Neural cell (in vitro differentiated cells): ENCODE measurements at regions not wholly inside any gene's neighbourhood (a gene's known extent, or its start where the extent isn't known, plus 50 kb on each side); places are given as distances from the start of the nearest gene placed in this dataset.

Experiments used
- H2AFZ ChIP-seq: fragments of 200-600, 300-800 bp; sonication (generic), shearing (Covaris generic); 2 replicates; pipeline ENCODE4 v1.6.0; 2014; ENCODE audit warnings: low read depth, mild to moderate bottlenecking, antibody characterized with exemption, low read length, moderate library complexity
- H3F3A ChIP-seq: fragments of 200-600 bp; shearing (Covaris generic); 2 replicates; pipeline ENCODE4 v1.6.1; 2016; ENCODE audit warnings: mild to moderate bottlenecking, moderate library complexity, mixed read lengths, antibody characterized with exemption, low read length; ENCODE audit not compliant: insufficient read depth, poor library complexity, severe bottlenecking
- H3K27ac ChIP-seq: fragments of 200-600, 300-800 bp; sonication (generic), shearing (Covaris generic); 2 replicates; pipeline ENCODE4 v1.5.1; 2014; ENCODE audit warnings: mild to moderate bottlenecking, low read length, moderate library complexity
- H3K27me3 ChIP-seq: fragments of 300-800, 200-600 bp; sonication (generic), shearing (Covaris generic); 2 replicates; pipeline ENCODE4 v1.6.0; 2014; ENCODE audit warnings: mild to moderate bottlenecking, low read depth, low read length, moderate library complexity; ENCODE audit not compliant: insufficient read depth
- H3K36me3 ChIP-seq: fragments of 300-800, 200-600 bp; sonication (generic), shearing (Covaris generic); 2 replicates; pipeline ENCODE4 v1.5.1; 2014; ENCODE audit warnings: mild to moderate bottlenecking, antibody characterized with exemption, low read length, moderate library complexity; ENCODE audit not compliant: insufficient read depth
- H3K4me2 ChIP-seq: fragments of 300-800, 200-600 bp; sonication (generic), shearing (Covaris generic); 2 replicates; pipeline ENCODE4 v1.6.0; 2014; ENCODE audit warnings: mild to moderate bottlenecking, low read length
- H3K4me3 ChIP-seq: fragments of 300-800, 200-600 bp; sonication (generic), shearing (Covaris generic); 2 replicates; pipeline ENCODE4 v1.5.1; 2014; ENCODE audit warnings: mild to moderate bottlenecking, low read length, moderate library complexity
- H3K79me2 ChIP-seq: fragments of 200-600 bp; shearing (Covaris generic); replicated peaks from 2 replicates; pipeline ENCODE4 v1.6.0; 2014; ENCODE audit warnings: mild to moderate bottlenecking, low read length, moderate library complexity; ENCODE audit not compliant: insufficient read depth
- H3K9ac ChIP-seq: fragments of 300-800, 200-600 bp; sonication (generic), shearing (Covaris generic); 2 replicates; pipeline ENCODE4 v1.6.1; 2016; ENCODE audit warnings: mild to moderate bottlenecking, low read length, mixed read lengths
- H3K9me2 ChIP-seq: fragments of 200-600 bp; shearing (Covaris generic); 2 replicates; pipeline ENCODE4 v1.6.1; 2016; ENCODE audit warnings: mild to moderate bottlenecking, low read length, mixed read lengths; ENCODE audit not compliant: insufficient read depth
- H3K9me3 ChIP-seq: fragments of 200-600, 300-800 bp; sonication (generic), shearing (Covaris generic); 2 replicates; pipeline ENCODE4 v1.6.1; 2016; ENCODE audit warnings: mild to moderate bottlenecking, mixed run types, low read length, moderate library complexity, mixed read lengths
- H4K20me1 ChIP-seq: fragments of 200-600 bp; shearing (Covaris generic); 2 replicates; pipeline ENCODE4 v1.6.1; 2016; ENCODE audit warnings: mild to moderate bottlenecking, mixed run types; ENCODE audit not compliant: insufficient read depth
- EP300 ChIP-seq: fragments of 450-650 bp; conservative IDR thresholded peaks from 2 replicates; pipeline ENCODE4 v1.6.1; 2014; ENCODE audit warnings: antibody characterized with exemption, mild to moderate bottlenecking, moderate library complexity; ENCODE audit not compliant: poor library complexity, severe bottlenecking
- EZH2 ChIP-seq: fragments of 200-600, 300-800 bp; shearing (Covaris generic), sonication (generic); IDR thresholded peaks from 2 replicates; pipeline ENCODE4 v1.6.1; 2014; ENCODE audit warnings: antibody characterized with exemption, low read length, borderline replicate concordance, mild to moderate bottlenecking; ENCODE audit not compliant: insufficient read depth, poor library complexity, severe bottlenecking
- MXI1 ChIP-seq: fragments of 450-650 bp; conservative IDR thresholded peaks from 2 replicates; pipeline ENCODE4 v1.6.1; 2014; ENCODE audit warnings: antibody characterized with exemption, mild to moderate bottlenecking; ENCODE audit not compliant: poor library complexity, severe bottlenecking
- POLR2AphosphoS5 ChIP-seq: IDR thresholded peaks from 2 replicates; pipeline ENCODE4 v1.6.1; 2012
- RAD21 ChIP-seq: fragments of 450-650 bp; conservative IDR thresholded peaks from 2 replicates; pipeline ENCODE4 v1.6.1; 2014; ENCODE audit warnings: antibody characterized with exemption, mild to moderate bottlenecking, moderate library complexity
- SMC3 ChIP-seq: fragments of 450-650 bp; conservative IDR thresholded peaks from 2 replicates; pipeline ENCODE4 v1.6.1; 2014; ENCODE audit warnings: antibody characterized with exemption, mild to moderate bottlenecking, moderate library complexity; ENCODE audit not compliant: poor library complexity
- TAF1 ChIP-seq: IDR thresholded peaks from 2 replicates; pipeline ENCODE4 v1.6.1; 2012; ENCODE audit warnings: low read depth
- TF ChIP-seq, protein P1 (sequence below): fragments of 450-650 bp; IDR thresholded peaks from 2 replicates; pipeline ENCODE4 v1.5.1; 2014; ENCODE audit warnings: antibody characterized with exemption, mild to moderate bottlenecking, moderate library complexity; ENCODE audit not compliant: poor library complexity, severe bottlenecking
- TF ChIP-seq, protein P2 (sequence below): IDR thresholded peaks from 2 replicates; pipeline ENCODE4 v1.6.1; 2012; ENCODE audit warnings: borderline replicate concordance

DNA sequence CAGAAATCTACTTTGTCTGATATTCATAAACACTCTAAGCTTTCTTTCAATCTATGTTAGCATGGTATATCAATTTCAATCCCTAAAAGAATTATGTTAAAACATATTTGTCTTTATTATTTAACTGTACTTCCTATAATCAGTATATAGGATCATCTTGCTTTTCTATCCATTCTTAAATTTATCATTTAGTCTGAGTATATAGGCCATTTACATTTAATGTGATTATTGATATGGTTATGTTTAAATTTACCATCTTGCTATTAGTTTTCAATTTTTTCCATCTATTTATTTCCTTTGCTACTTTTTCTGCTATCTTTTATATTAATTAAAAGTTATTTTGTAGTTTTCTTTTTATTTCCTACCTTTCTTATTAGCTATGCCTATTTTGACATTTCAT, 174.8 kb upstream of the MBNL1 start:
- Histone ChIP-seq H2AFZ (no peak overlapping the region), H3K27me3 (no peaks in the 10 kb centered on the region), H3K27ac (no peak overlapping the region), H3K9ac (no peak overlapping the region), H4K20me1 (no peaks in the 10 kb centered on the region), H3K9me2 (no peaks in the 10 kb centered on the region), H3K4me3 (no peak overlapping the region), H3K9me3 (no peaks in the 10 kb centered on the region), H3K4me2 (no peak overlapping the region), H3F3A (no peaks in the 10 kb centered on the region), H3K79me2 (no peaks in the 10 kb centered on the region), H3K36me3 (no peaks in the 10 kb centered on the region)
- TF ChIP-seq, protein P1, sequence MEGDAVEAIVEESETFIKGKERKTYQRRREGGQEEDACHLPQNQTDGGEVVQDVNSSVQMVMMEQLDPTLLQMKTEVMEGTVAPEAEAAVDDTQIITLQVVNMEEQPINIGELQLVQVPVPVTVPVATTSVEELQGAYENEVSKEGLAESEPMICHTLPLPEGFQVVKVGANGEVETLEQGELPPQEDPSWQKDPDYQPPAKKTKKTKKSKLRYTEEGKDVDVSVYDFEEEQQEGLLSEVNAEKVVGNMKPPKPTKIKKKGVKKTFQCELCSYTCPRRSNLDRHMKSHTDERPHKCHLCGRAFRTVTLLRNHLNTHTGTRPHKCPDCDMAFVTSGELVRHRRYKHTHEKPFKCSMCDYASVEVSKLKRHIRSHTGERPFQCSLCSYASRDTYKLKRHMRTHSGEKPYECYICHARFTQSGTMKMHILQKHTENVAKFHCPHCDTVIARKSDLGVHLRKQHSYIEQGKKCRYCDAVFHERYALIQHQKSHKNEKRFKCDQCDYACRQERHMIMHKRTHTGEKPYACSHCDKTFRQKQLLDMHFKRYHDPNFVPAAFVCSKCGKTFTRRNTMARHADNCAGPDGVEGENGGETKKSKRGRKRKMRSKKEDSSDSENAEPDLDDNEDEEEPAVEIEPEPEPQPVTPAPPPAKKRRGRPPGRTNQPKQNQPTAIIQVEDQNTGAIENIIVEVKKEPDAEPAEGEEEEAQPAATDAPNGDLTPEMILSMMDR: no peak
- no peak for TF ChIP-seq TAF1
- no peak for TF ChIP-seq EP300
- TF ChIP-seq, protein P2, sequence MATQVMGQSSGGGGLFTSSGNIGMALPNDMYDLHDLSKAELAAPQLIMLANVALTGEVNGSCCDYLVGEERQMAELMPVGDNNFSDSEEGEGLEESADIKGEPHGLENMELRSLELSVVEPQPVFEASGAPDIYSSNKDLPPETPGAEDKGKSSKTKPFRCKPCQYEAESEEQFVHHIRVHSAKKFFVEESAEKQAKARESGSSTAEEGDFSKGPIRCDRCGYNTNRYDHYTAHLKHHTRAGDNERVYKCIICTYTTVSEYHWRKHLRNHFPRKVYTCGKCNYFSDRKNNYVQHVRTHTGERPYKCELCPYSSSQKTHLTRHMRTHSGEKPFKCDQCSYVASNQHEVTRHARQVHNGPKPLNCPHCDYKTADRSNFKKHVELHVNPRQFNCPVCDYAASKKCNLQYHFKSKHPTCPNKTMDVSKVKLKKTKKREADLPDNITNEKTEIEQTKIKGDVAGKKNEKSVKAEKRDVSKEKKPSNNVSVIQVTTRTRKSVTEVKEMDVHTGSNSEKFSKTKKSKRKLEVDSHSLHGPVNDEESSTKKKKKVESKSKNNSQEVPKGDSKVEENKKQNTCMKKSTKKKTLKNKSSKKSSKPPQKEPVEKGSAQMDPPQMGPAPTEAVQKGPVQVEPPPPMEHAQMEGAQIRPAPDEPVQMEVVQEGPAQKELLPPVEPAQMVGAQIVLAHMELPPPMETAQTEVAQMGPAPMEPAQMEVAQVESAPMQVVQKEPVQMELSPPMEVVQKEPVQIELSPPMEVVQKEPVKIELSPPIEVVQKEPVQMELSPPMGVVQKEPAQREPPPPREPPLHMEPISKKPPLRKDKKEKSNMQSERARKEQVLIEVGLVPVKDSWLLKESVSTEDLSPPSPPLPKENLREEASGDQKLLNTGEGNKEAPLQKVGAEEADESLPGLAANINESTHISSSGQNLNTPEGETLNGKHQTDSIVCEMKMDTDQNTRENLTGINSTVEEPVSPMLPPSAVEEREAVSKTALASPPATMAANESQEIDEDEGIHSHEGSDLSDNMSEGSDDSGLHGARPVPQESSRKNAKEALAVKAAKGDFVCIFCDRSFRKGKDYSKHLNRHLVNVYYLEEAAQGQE: no peak
- no peak for TF ChIP-seq EZH2
- no peak for TF ChIP-seq RAD21
- TF ChIP-seq POLR2AphosphoS5: no peak
- no peak for TF ChIP-seq MXI1
- TF ChIP-seq SMC3: no peak

DNA sequence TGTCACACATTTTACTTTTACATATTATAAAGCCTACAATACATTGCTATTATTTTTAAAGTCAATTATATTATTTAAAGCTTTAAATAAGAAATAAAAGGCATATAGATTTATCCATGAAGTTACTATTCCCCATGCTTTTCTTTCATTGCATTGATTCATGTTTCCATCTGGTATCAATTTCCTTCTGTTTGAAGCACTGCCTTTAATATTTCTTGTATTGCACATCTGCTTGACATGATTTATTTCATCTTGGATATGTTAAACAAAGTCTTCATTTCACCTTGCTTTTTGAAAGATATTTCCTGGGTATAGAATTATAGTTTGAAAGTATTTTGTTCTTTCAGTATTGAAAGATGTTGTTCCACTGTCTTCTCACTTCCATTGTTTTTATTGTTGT, 174.3 kb upstream of the MBNL1 start:
- H3K4me3 ChIP-seq: no peak overlapping the region
- H3K79me2 ChIP-seq: no peaks in the 10 kb centered on the region
- no peaks in the 10 kb centered on the region for H3K36me3 ChIP-seq
- TF ChIP-seq, protein P2: no peak
- TF ChIP-seq EZH2 (no peak), MXI1 (no peak), TAF1 (no peak), EP300 (no peak), POLR2AphosphoS5 (no peak), SMC3 (no peak), RAD21 (no peak)
- TF ChIP-seq, protein P1: no peak
- H3K9me3 ChIP-seq: no peaks in the 10 kb centered on the region
- no peaks in the 10 kb centered on the region for H4K20me1 ChIP-seq
- H3K27ac ChIP-seq: no peak overlapping the region
- H3K9me2 ChIP-seq: no peaks in the 10 kb centered on the region
- H3K9ac ChIP-seq: no peak overlapping the region
- H3F3A ChIP-seq: no peaks in the 10 kb centered on the region
- H3K4me2 ChIP-seq: no peak overlapping the region
- H3K27me3 ChIP-seq: no peaks in the 10 kb centered on the region
- H2AFZ ChIP-seq: no peak overlapping the region
